ENCODE measurements at regions not wholly inside any gene's neighbourhood (a gene's known extent, or its start where the extent isn't known, plus 50 kb on each side); places are given as distances from the start of the nearest gene placed in this dataset.

- TF ChIP-seq REST (IDR thresholded peaks at IDR 0.05; ENCODE audit: unreplicated experiment) (no peak), JUNB (IDR thresholded peaks at IDR 0.05; ENCODE audit: unreplicated experiment) (no peak), NANOG (IDR thresholded peaks at IDR 0.05; ENCODE audit: borderline replicate concordance) (no peak)
Measured at GRCh38 chr2:188870289-188870688, 103.9 kb upstream of the COL3A1 start (continued).

- Mint-ChIP-seq H3K27me3 (ENCODE audit: insufficient read depth, low read depth, poor library complexity) (no peaks in the 10 kb centered on the region), H3K4me1 (peaks cover 3% of the 10 kb centered on the region; the same call in 2 of the 3 replicates), H3K27ac (no peak overlapping the region), H3K4me3 (no peak overlapping the region), H3K9me3 (no peaks in the 10 kb centered on the region), H3K36me3 (ENCODE audit: low read depth) (no peaks in the 10 kb centered on the region)
- Histone ChIP-seq H3K27ac (ENCODE audit: low read depth) (no peak overlapping the region), H2AFZ (peak overlapping the region; percentile 87), H3K4me2 (no peak overlapping the region), H3K9me2 (ENCODE audit: insufficient read depth) (0 out of 2 replicates have a peak, but pooled peaks cover 5% of the 10 kb centered on the region), H4K20me1 (replicated peaks; ENCODE audit: insufficient read depth) (no peaks in the 10 kb centered on the region), H3K4me1 (ENCODE audit: insufficient read depth) (no peaks in the 10 kb centered on the region), H3K27me3 (ENCODE audit: insufficient read depth) (no peaks in the 10 kb centered on the region), H3K4me3 (no peak overlapping the region), H3K36me3 (ENCODE audit: insufficient read depth) (no peaks in the 10 kb centered on the region), H3K79me2 (replicated peaks; ENCODE audit: insufficient read depth) (no peaks in the 10 kb centered on the region), H3F3A (replicated peaks; ENCODE audit: low read depth) (no peaks in the 10 kb centered on the region)
- TF ChIP-seq REST (IDR thresholded peaks at IDR 0.05; ENCODE audit: unreplicated experiment) (no peak), ETS1 (IDR thresholded peaks at IDR 0.05) (no peak), EZH2phosphoT487 (IDR thresholded peaks at IDR 0.05; ENCODE audit: unreplicated experiment) (no peak), ZNF331 (CRISPR knock-in tag; IDR thresholded peaks at IDR 0.05; ENCODE audit: low read depth) (no peak), ZNF462 (CRISPR knock-in tag; IDR thresholded peaks at IDR 0.05) (no peak), EZH2 (IDR thresholded peaks at IDR 0.05; ENCODE audit: low read depth, unreplicated experiment) (no peak), NANOG (IDR thresholded peaks at IDR 0.05; ENCODE audit: borderline replicate concordance) (no peak), POLR2AphosphoS5 (IDR thresholded peaks at IDR 0.05; ENCODE audit: low read depth) (no peak)
- no peak for DNase-seq (ENCODE audit: low spot score)
- no peak for ATAC-seq
Measured at GRCh38 chr2:188875104-188875503, 99.1 kb upstream of the COL3A1 start.
